ENCODE measurements at regions not wholly inside any gene's neighbourhood (a gene's known extent, or its start where the extent isn't known, plus 50 kb on each side); places are given as distances from the start of the nearest gene placed in this dataset.

GRCh38 chr16:54817432-54817831, 113.2 kb upstream of the IRX5 start:
- TF ChIP-seq EP300 (IDR thresholded peaks at IDR 0.05; ENCODE audit: borderline replicate concordance) (no peak), RAD21 (IDR thresholded peaks at IDR 0.05; ENCODE audit: low read depth) (0 out of 2 replicates have a peak, but pooled peaks have one; percentile 11)

- no peak for TF ChIP-seq CREB1 (IDR thresholded peaks at IDR 0.05; ENCODE audit: low read depth)
- no peak for TF ChIP-seq ZBTB7A (IDR thresholded peaks at IDR 0.05; ENCODE audit: low read depth)
- no peak for TF ChIP-seq TEAD4 (IDR thresholded peaks at IDR 0.05)
- no peak for TF ChIP-seq MAX (IDR thresholded peaks at IDR 0.05)
- no peak for TF ChIP-seq FOXM1 (IDR thresholded peaks at IDR 0.05; ENCODE audit: borderline replicate concordance, low read depth)
- no peak for TF ChIP-seq TCF12 (IDR thresholded peaks at IDR 0.05; ENCODE audit: low read depth)
- no peak for TF ChIP-seq EP300 (IDR thresholded peaks at IDR 0.05; ENCODE audit: borderline replicate concordance)
- TF ChIP-seq NFIC (IDR thresholded peaks at IDR 0.05) = no peak
- TF ChIP-seq TAF1 (IDR thresholded peaks at IDR 0.05; ENCODE audit: low read depth) = no peak
- TF ChIP-seq, protein P1, sequence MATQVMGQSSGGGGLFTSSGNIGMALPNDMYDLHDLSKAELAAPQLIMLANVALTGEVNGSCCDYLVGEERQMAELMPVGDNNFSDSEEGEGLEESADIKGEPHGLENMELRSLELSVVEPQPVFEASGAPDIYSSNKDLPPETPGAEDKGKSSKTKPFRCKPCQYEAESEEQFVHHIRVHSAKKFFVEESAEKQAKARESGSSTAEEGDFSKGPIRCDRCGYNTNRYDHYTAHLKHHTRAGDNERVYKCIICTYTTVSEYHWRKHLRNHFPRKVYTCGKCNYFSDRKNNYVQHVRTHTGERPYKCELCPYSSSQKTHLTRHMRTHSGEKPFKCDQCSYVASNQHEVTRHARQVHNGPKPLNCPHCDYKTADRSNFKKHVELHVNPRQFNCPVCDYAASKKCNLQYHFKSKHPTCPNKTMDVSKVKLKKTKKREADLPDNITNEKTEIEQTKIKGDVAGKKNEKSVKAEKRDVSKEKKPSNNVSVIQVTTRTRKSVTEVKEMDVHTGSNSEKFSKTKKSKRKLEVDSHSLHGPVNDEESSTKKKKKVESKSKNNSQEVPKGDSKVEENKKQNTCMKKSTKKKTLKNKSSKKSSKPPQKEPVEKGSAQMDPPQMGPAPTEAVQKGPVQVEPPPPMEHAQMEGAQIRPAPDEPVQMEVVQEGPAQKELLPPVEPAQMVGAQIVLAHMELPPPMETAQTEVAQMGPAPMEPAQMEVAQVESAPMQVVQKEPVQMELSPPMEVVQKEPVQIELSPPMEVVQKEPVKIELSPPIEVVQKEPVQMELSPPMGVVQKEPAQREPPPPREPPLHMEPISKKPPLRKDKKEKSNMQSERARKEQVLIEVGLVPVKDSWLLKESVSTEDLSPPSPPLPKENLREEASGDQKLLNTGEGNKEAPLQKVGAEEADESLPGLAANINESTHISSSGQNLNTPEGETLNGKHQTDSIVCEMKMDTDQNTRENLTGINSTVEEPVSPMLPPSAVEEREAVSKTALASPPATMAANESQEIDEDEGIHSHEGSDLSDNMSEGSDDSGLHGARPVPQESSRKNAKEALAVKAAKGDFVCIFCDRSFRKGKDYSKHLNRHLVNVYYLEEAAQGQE (IDR thresholded peaks at IDR 0.05; ENCODE audit: low read depth) = no peak
Measured at GRCh38 chr16:54816471-54816870, 114.2 kb upstream of the IRX5 start.

DNA sequence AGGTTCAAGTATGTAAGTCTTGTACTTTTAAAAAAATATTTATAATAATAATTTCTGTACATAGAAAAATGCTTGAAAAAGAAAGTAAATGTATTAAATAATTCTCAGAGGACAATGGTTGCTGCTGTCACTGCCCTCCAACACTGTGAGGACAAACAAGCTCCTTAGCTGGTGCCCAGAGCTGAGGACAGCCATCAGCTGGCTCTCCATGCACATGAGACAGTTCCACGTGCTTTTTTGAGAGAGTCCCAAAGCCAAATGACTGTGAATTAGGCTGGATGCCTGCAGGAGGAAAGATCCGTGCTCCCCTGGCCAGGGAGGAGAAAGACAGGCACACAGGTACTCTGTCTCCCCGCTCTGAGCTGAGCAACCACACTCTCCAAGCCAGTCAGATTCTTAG, 115.5 kb upstream of the IRX5 start:
- TF ChIP-seq, protein P1 (IDR thresholded peaks at IDR 0.05; ENCODE audit: low read depth) = no peak

DNA sequence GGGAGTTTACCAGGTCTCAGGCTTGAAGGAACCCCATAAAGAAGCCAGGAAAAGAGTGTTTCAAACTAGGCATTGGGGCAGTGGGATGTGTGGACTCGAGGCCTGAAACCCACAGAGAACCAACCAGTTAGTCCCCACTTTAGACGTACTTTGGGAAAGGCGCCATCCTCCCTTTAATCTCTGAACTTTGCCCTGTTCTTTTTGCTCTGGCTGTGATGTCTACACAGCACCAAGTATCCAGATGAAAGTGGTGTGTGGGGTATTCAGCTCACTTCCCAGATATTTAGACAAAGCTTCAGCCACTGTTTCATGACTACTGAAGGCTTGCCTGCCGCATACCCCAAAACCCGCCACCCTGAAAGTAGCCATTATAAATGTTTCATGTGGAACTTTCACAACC, 116.9 kb upstream of the IRX5 start:
- TF ChIP-seq MAX (IDR thresholded peaks at IDR 0.05) = no peak

- TF ChIP-seq USF1 (IDR thresholded peaks at IDR 0.05) (no peak), FOXM1 (IDR thresholded peaks at IDR 0.05; ENCODE audit: borderline replicate concordance, low read depth) (no peak), ZBTB7A (IDR thresholded peaks at IDR 0.05; ENCODE audit: low read depth) (no peak)
- TF ChIP-seq, protein P1 (IDR thresholded peaks at IDR 0.05; ENCODE audit: low read depth) = no peak
Measured at GRCh38 chr16:54812229-54812628, 118.4 kb upstream of the IRX5 start.

GRCh38 chr16:54808890-54809289, 121.8 kb upstream of the IRX5 start:
- no peak for TF ChIP-seq EGR1 (IDR thresholded peaks at IDR 0.05)
- no peak for TF ChIP-seq YY1 (IDR thresholded peaks at IDR 0.05; ENCODE audit: low read depth)
- TF ChIP-seq, protein P1 (IDR thresholded peaks at IDR 0.05; ENCODE audit: low read depth) = no peak
- TF ChIP-seq NFIC (IDR thresholded peaks at IDR 0.05) = no peak
- TF ChIP-seq FOXM1 (IDR thresholded peaks at IDR 0.05; ENCODE audit: borderline replicate concordance, low read depth) = no peak
- TF ChIP-seq ZBTB7A (IDR thresholded peaks at IDR 0.05; ENCODE audit: low read depth) = no peak
- TF ChIP-seq RAD21 (IDR thresholded peaks at IDR 0.05; ENCODE audit: low read depth) = no peak
- no peak for TF ChIP-seq TAF1 (IDR thresholded peaks at IDR 0.05; ENCODE audit: low read depth)
- TF ChIP-seq MAX (IDR thresholded peaks at IDR 0.05) = no peak
- no peak for TF ChIP-seq TCF12 (IDR thresholded peaks at IDR 0.05; ENCODE audit: low read depth)
- no peak for TF ChIP-seq EP300 (IDR thresholded peaks at IDR 0.05; ENCODE audit: borderline replicate concordance)
- no peak for TF ChIP-seq CREB1 (IDR thresholded peaks at IDR 0.05; ENCODE audit: low read depth)
- no peak for TF ChIP-seq CEBPB (IDR thresholded peaks at IDR 0.05)
